Retinal pigment epithelial cell (primary cell): ENCODE measurements at regions not wholly inside any gene's neighbourhood (a gene's known extent, or its start where the extent isn't known, plus 50 kb on each side); places are given as distances from the start of the nearest gene placed in this dataset.

ENCODE experiments used
- DNase-seq: peaks from one replicate; pipeline ENCODE4 v3.0.0-alpha.2; 2010; ENCODE audit warnings: low read depth
- H3K4me3 ChIP-seq: 2 replicates; pipeline ENCODE4 v1.5.1; 2011; ENCODE audit warnings: mild to moderate bottlenecking, low read length, control low read depth, moderate library complexity
- CTCF ChIP-seq: conservative IDR thresholded peaks from 2 replicates; pipeline ENCODE4 v1.5.1; 2011; ENCODE audit warnings: low read depth, low read length, control low read depth, inconsistent platforms

DNA sequence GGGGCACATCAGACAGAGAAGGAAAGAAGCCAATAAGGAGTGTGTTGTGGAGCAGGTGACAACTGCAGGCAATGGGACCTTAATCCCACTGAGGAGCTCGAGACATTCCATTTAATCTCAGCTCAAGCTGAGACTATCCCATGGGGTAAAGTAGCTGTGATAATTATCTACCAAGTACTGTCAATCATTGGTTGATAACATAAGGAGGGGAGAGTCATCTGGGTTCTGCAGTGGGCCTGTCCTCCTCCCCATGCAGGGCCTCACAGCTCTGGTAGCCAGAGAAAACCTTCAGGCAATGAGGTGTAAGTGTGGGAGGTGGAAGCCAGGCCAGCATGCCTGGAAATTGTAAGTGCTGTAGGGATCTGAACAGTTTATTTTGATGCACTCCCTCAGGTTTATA lies 375.0 kb upstream of the ARID1B start:
- no peak for DNase-seq
- no peak for TF ChIP-seq CTCF
- H3K4me3 ChIP-seq = no peak overlapping the region

GRCh38 chr6:156400487-156400886 lies 376.7 kb upstream of the ARID1B start:
- no peak for DNase-seq
- no peak overlapping the region for H3K4me3 ChIP-seq
- TF ChIP-seq CTCF = no peak

DNA sequence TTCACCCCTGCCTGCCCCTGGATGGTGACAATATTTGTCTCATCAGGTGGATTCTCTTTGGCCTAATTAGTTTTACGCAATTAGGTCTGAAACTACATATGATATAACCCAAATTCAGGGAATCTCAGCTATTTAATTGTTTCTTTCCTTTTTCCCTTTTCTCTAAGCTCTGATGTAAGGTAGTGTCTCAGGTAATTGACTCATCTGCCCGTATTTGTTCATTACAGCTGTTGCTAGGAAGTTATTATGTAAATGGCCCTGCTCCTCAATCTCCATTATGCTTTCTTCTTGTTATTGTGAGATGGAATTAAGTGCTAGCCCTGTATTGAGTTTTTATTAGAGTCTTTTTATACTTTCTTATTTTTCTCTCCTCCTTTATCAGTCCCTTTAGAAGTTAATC lies 378.2 kb upstream of the ARID1B start:
- no peak for TF ChIP-seq CTCF
- DNase-seq = no peak
- H3K4me3 ChIP-seq = no peak overlapping the region

- TF ChIP-seq CTCF = no peak
- H3K4me3 ChIP-seq = no peak overlapping the region
- DNase-seq = no peak
Measured at GRCh38 chr6:156398371-156398770, 378.8 kb upstream of the ARID1B start.

- DNase-seq = no peak
- no peak for TF ChIP-seq CTCF
- peak overlapping the region; percentile 27 for H3K4me3 ChIP-seq
Measured at GRCh38 chr6:156396791-156397418, 380.3 kb upstream of the ARID1B start.

GRCh38 chr6:156396068-156396771 lies 381.0 kb upstream of the ARID1B start:
- DNase-seq = no peak
- TF ChIP-seq CTCF = no peak
- peak overlapping the region; percentile 27 for H3K4me3 ChIP-seq

DNA sequence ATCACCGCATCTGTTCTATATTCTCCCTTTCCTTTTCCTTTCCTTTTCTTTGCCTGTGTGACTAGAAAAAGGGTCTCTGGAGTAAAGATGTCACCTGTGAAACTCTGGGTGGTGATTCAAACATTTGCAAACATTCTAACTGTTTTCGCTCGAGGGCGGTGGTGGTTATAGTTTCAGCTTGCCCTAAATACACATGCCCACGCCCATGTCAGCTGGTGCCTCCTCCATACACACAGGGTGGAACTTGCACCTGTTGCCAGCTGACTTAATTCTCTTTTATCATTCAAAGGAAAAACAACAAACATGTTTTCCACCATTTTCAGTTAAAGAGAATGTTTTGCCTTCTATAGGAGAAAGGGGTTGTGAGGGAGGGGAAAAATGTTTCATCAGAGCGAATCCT lies 381.9 kb upstream of the ARID1B start:
- TF ChIP-seq CTCF = no peak
- DNase-seq = no peak
- no peak overlapping the region for H3K4me3 ChIP-seq
